ENCODE measurements at regions not wholly inside any gene's neighbourhood (a gene's known extent, or its start where the extent isn't known, plus 50 kb on each side); places are given as distances from the start of the nearest gene placed in this dataset.
"Not testable (repeated sequence)": the region's sequence is repeated elsewhere in the genome, so short reads cannot be mapped to it uniquely, and the experiment has no call there.

DNA sequence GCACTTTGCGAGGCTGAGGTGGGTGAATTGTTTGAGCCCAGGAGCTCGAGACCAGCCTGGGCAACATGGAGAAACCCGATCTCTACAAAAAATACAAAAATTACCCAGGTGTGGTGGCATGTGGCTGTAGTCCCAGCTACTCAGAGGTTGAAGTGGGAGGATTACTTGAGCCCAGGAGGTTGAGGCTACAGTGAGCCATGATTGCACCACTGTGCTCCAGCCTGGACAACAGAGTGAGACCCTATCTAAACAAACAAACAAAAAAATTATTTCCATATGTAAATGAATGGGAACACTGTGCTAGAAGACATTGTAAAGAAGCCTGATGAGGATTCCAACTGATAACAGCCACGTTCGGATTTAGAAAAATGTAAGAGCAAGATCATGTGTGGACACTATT lies 154.2 kb downstream of the ZFP64 start:
- DNase-seq (ENCODE audit: low read depth), result no peak
- no peak overlapping the region for H3K4me3 ChIP-seq (replicated peaks; ENCODE audit: low read depth, low read length)
- TF ChIP-seq, protein P1, sequence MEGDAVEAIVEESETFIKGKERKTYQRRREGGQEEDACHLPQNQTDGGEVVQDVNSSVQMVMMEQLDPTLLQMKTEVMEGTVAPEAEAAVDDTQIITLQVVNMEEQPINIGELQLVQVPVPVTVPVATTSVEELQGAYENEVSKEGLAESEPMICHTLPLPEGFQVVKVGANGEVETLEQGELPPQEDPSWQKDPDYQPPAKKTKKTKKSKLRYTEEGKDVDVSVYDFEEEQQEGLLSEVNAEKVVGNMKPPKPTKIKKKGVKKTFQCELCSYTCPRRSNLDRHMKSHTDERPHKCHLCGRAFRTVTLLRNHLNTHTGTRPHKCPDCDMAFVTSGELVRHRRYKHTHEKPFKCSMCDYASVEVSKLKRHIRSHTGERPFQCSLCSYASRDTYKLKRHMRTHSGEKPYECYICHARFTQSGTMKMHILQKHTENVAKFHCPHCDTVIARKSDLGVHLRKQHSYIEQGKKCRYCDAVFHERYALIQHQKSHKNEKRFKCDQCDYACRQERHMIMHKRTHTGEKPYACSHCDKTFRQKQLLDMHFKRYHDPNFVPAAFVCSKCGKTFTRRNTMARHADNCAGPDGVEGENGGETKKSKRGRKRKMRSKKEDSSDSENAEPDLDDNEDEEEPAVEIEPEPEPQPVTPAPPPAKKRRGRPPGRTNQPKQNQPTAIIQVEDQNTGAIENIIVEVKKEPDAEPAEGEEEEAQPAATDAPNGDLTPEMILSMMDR (IDR thresholded peaks at IDR 0.05; ENCODE audit: low read length, missing control alignments), result no peak

DNA sequence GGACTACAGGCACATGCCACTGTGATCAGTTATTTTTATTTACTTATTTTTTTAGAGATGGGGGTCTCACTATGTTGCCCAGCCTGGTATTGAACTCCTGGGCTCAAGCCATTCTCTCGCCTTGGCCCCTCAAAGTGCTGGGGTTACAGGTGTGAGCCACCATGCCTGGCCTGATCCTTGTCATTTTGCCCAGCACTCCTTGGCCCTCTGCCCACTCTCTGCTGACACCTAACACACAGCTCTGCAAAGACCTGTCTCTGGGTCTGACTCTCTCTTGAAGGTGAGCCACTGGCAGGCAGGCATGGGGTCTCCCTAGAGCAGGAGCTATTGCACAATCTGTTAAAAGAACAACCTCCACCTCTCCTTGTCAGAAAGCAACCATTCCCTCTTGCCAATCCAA lies 155.6 kb downstream of the ZFP64 start:
- no peak for DNase-seq (ENCODE audit: low read depth)
- TF ChIP-seq, protein P1 (IDR thresholded peaks at IDR 0.05; ENCODE audit: low read length, missing control alignments), result no peak
- H3K4me3 ChIP-seq (replicated peaks; ENCODE audit: low read depth, low read length), result no peak overlapping the region

DNA sequence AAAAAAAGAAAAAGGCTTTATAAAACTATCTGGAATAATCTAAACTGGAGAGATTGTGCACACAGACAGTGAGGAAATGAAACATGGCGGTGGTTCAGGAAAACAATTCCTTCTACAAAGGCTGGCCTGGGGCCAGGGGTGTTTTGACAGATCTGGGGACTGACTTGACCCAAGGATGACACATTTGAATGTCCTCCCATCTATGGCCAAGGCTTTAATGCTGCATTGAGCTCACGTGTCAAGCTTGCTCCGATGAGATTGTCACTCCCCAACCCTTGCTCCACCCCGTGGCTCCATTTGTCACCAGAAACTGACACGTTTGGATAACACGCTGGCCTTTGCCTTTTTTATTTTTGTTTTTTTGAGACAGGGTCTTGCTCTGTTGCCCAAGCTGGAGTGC lies 156.1 kb downstream of the ZFP64 start:
- H3K4me3 ChIP-seq (replicated peaks; ENCODE audit: low read depth, low read length), result no peak overlapping the region
- TF ChIP-seq, protein P1 (IDR thresholded peaks at IDR 0.05; ENCODE audit: low read length, missing control alignments), result no peak
- no peak for DNase-seq (ENCODE audit: low read depth)

DNA sequence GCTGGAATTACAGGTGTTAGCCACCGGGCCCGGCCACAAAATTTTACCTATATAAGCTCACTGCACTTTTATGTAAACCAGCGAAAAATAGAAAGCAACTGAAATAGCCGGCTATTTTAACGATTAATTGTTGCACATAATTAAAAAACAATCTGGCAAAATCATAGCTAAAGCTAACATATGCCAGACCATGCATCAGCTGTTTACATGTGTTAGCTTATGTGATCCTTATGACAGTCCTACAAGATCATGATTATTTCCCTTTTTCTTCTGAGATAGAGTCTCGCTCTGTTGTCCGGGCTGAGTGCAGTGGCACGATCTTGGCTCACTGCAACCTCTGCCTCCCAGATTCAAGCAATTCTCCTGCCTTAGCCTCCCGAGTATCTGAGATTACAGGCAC lies 157.0 kb downstream of the ZFP64 start:
- DNase-seq (ENCODE audit: low read depth), result no peak
- TF ChIP-seq, protein P1 (IDR thresholded peaks at IDR 0.05; ENCODE audit: low read length, missing control alignments), result no peak
- no peak overlapping the region for H3K4me3 ChIP-seq (replicated peaks; ENCODE audit: low read depth, low read length)

DNA sequence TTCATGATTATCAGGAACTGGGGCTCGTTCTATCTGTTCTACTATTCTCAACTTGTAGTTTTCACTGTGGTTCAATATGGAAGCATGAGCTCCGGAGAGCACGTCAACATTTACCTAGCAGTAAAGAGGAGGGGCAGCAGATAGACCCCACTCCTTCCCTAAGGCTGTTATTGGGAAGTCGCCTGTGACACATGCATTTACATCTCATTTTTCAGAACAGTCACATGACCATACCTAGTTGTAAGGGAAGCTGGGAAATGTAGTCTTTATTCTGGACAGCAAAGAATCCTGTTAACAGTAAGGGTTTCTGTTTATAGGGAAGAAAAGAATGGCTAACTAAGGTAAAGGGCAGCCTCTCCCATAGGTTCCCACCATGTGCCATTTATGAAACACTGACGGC lies 158.3 kb downstream of the ZFP64 start:
- TF ChIP-seq, protein P1 (IDR thresholded peaks at IDR 0.05; ENCODE audit: low read length, missing control alignments), result no peak
- no peak for DNase-seq (ENCODE audit: low read depth)

DNA sequence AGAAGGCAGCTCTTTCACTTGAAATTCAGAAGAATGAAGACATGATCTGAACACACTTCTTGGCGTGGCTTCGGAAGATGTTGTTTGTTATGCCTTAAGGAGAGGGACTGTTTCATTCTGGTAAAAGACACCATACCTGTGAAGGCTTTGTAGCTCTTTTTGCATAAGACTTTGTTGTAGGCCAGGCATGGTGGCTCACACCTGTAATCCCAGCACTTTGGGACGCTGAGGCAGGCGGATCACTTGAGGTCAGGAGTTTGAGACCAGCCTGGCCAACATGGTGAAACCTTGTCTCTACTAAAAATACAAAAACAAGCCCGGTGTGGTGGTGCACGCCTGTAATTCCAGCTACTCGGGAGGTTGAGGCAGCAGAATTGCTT lies 159.3 kb downstream of the ZFP64 start:
- not testable (repeated sequence) for DNase-seq (ENCODE audit: low read depth); H3K4me3 ChIP-seq (replicated peaks; ENCODE audit: low read depth, low read length)

More for the DNA sequence above, 158.3 kb downstream of the ZFP64 start:
- H3K4me3 ChIP-seq (replicated peaks; ENCODE audit: low read depth, low read length), result no peak overlapping the region

DNA sequence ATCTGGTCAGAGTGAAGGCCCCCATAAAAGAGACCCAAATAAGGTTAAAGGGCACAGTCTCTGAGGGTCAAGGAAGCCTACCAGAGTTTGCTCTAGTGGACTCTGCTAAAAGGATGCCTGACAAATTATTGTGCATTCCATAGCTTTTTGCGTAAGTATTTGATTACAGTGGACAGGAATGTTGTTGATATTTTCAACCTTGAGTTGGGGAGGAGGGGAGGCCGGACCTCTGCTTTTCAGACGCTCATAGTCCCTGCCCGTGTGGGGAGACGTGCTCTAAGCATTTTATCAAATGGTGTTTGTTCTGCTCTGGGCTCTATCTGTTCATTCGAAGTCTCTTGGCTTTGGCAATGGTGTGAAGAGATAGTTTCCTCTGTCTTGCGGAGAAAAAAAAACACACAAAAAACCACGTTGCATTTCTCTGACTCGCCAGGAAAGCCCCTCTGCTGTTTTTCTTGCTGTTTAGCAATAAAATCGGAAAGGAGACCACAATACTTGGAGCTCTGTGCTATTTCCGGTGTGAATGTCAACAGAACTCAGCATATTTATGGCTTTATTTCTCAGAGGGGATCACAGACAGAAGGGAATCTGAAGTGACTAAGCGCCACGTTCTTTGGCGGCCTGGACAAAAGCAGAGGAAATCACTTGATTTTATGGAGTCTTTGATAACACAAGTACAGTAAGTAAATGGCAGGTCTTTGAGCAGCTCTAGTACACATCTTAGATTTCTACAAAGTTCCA lies 159.8 kb downstream of the ZFP64 start:
- H3K4me3 ChIP-seq (replicated peaks; ENCODE audit: low read depth, low read length), result peak overlapping the region; percentile 23
- TF ChIP-seq, protein P1 (IDR thresholded peaks at IDR 0.05; ENCODE audit: low read length, missing control alignments), result no peak
- DNase-seq (ENCODE audit: low read depth), result peak; percentile 90
